Dermis microvascular lymphatic vessel endothelial cell (primary cell): ENCODE measurements at regions not wholly inside any gene's neighbourhood (a gene's known extent, or its start where the extent isn't known, plus 50 kb on each side); places are given as distances from the start of the nearest gene placed in this dataset.

Experiments used
- DNase-seq, 2 donors: peaks; one replicate each; pipeline versions ENCODE4 v3.0.0 to v3.0.0-alpha.2; 2010; ENCODE audit warnings: low read depth in 2 of 2

DNA sequence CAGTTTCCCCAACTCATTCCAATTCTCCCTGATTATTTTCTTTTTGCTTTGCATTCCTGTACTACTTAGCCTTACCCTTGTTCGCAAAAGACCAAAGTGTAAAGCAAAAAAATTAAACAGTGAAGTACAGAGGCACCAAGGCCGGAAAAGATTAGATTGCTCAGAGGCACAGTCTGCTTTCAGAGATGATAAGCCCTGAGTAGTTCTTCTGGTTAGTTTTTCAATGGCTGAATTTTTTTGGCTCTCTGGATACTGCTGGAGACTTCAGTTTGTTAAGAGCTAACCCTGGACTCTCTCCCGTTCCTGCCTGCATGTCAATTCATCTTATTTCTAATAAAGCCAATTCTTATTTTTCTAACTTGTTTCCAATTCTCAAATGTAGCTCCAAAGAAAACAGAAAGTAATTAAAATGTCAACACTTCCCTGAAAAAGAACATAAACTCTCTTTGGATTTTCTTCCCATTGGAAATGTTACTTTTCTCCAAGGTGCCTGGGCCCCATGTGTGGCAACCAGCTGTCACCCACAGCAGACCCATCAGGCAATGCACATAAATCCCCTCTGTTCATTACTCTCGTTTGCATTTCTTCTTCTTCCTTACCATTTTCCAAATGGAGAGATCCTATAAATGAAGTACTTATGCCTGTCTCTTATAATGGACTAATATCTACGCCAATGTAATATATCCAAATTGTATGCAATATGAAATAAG is 142.8 kb downstream of the BTG1 start:
- DNase-seq: no peak

DNA sequence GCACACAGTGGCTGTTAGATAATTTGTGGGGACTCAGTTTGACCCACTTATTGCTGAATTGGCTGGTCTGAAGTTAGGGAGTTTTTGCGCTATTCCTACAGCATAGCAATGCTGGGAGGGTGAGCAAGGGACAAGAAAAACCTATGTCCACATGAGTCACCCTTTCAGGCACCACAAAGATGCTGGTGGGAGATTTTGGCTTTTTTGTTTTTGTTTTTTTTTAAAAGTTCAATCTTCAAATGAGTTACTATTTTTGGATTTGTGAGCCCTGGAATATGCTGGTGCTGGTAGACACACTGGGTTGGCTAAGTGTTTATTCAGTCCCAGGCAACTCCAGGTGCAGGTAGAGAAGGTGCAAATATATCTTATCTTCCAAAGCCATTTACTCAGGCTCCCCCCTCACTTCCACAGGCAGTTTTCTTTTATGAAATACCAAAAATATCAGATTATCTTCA is 143.4 kb downstream of the BTG1 start:
- DNase-seq: no peak

DNA sequence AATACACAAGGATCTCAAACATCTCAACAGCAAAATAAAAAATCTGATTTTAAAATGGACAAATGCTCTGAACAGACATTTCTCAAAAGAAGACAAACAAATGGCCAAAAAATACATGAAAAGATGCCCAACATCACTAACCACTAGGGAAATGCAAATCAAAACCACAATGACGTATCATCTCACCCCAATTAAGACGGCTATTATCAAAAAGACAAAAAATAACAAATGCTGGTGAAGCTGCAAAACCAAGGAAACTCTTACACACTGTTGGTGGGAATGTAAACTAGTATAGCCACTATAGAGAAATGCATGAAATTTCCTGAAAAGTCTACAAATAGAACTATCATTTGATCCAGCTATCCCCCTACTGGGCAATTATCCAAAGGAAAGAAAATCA is 145.0 kb downstream of the BTG1 start:
- no peak for DNase-seq

DNA sequence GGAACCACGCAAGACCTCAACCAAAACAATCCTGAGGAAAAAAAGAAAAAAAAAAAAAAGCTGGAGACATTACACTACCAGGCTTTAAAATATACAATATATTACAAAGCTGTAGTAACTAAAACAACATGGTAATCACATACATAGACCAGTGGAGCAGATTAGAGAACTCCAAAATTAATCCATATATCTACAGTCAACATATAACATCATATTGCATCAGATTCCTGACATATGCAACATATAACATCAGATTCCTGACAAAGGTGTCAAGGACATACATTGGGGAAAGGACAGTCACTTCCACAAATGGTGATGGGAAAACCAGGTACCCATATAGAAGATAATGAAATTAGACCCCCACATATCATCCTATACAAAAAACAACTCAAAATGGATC is 145.8 kb downstream of the BTG1 start:
- DNase-seq: no peak

DNA sequence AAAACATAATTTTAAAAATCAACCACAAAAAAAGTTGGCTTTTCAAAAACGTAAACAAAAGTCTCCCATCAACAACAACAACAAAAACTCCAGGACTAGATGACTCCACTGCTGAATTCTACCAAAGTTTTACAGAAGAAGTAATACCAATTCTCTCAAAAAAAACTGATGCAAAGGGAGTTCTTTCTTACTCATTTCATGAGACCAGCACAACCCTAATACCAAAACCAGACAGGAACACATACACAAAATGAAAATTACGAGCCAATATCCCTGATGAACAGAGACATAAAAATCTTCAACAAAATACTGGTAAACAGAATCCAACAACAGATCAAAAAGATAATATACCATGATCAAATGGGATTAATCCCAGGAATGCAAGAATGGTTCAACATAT is 147.3 kb downstream of the BTG1 start:
- no peak for DNase-seq

DNA sequence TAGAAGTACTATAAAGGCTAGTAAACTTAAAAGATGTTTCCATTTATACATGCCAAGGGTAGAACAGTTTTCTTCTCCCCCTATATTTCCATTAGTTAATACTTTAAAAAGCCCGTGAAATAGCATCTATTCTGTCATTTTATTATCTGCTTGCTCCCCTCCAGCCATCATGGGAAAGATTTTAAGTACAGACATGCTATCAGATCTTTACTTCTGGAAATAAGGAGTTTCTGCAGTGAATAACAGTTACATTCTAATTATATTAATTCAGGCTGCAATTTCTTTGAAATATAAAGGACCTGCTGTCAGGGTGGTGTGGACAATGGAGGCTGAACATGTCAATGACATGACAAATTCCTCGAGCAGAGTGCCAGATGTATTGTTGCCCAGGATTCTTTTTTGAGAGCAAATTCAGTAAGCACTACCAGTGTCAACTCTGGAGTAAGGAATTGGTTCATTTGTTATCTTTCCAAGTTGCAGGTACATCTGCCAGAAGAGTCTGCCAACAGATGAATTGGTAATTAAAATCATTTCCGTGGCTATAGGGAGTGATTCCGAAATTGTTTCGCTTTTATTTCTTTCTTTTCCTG is 151.3 kb downstream of the BTG1 start:
- peak; percentile 34 to 46 for DNase-seq

DNA sequence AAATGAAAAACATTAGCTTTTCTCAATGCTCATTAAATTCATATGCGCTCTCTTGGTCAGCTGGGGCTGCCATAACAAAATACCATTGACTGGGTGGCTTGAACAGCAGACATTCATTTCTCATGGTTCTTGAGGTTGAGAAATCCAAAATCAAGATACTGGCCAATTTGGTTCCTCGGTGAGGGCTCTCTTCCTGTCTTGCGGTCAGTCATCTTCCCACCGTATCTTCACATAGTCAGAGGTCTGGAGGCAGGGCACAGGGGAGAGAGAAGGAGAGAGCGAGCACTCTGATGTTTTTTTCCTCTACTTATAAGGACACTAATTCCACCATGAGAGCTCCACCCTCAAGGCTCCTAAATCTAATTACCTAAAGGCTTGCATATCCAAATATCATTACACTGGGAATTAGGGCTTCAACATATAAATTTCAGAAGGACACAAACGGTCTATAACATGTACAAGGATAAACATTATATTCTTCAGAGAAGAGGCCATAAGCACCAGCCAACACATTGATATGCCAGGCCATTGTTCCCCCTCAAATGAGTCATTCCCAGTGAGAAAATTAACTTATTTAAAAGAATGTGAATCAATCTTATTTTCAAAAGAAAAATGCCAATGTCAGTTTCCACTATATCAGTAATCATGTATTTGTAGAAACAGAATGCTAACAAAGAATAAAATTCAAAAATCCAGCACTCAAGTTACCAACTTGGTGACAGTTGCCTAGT is 152.2 kb downstream of the BTG1 start:
- peak in 1 of 2 donors; percentile 65 for DNase-seq

DNA sequence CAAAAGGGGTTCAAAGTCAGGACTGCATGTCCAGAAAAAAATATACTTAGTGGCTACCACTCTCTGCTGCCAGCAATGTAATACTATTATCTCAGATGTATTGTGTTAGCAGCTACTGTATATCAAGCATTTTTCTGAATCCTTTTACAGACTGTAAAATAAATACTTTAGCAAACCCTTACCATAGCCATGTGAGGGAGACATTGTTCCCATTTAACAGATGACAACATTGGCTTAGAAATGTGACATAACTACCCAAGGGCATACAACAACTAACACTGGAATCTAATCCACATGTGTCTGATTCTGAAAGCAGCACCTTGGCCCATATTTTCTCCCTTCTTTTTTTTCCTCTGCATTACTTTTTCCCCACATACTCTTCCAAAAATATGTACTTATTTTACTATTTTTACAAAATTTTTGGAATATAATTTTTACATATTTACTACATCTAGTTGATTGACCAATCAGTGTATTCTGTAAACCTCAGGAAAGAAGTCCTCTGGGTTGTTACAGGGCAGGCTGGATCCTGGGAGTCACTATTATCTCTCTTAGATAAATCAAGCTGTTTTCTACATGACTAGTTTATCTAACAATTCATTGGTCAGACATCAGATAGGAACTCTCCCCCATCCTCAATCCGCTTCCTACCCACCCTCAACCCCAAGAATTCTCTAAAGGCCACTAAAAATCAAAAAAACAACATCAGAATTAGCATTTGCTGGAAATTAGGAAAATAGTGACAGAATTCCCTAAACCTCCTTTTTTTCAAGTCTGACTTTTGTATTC is 154.1 kb downstream of the BTG1 start:
- DNase-seq: peak; percentile 42 to 65

DNA sequence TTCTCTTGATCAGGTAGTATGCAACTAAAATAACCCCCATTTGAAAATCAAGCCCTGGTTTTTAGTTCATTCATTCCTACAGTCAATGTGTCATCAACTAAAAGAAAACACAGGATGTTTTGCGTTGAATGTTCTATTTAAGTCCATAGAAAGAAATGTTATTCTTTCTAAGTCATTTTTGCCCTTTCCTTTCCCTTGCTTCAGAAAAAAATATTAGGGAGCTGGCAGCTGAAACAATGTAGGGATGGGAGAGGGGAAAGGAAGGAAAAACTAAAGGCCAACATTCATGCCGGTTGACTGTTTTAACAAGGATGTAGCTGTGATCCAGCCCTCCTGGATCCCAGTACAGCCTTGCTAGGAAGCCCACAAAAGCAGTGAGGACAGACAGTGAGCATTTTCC is 155.1 kb downstream of the BTG1 start:
- DNase-seq: peak; percentile 93 to 98

DNA sequence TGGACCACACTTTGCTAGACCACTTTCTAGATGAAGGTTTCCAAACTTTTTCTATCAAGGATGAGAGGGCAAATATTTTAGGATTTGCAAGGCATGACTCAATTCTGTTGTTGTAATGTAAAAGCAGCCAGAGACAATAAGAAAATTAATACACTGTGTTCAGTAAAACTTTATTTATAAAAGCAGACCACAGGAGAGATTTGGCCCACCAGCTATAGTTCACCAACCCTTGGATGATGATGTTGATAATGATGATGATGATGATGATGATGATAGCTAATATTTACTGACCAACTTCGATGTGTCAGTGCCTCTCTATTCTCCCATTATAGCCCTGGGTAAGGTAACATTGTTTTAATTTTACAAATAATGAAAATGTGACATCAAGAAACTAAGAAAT is 156.5 kb downstream of the BTG1 start:
- no peak for DNase-seq

DNA sequence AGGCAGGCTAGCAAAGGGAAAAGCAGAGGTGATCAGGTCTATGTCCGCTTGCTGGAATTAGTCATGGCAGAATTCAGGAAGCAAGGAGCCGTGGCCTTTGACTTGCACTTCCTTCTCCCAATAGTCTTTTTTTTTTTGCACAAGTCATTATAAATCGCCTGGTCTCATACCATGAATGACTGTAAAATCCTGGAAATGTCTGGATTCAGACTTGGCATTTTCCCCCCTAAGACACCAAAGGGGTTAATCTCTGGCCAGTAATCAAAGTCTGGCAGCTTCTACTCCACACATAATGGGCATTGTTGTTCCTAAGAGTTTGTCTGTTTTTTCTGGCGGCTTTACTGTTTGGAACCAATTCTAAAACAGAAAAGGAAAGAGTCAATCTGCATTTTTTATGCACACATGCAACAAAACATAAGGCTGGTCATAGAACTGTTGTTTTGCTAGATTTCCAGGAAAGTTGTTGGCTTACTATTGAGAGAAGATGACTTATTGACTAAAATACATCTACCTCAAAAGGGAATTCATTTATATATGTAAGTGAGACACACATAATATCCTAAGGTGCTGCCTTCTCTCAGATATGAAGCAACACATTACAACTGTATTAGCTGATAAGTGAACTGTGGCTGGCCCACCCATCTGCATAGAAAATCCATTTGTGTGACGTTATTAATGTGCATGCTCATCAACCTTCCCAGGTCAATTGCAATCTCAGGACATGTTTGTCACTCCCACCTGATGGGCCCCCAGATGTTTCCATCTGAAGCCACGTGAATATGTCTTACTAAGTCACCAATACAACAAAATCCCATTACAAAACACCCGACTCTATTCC is 157.3 kb downstream of the BTG1 start:
- peak; percentile 94 to 98 for DNase-seq

DNA sequence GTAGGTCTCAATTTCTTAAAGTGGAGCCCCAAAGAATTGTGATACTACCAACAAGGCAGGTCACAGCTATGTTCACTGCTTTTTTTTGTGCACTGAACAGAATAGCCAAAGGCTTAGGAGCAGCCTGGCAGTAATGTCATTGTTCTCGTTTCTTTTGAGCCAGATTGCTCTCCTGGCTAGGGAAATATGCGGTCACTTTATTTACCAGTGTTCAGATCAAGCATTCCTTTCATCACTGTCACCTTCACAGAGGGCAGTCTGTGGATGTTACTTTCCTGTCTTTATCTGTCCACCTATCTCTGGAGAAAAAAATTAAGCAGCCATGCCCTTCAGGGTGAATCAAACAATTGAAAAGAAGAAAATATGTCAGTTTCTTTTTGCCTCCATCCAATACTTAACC is 159.6 kb downstream of the BTG1 start:
- DNase-seq: peak; percentile 31 to 69

DNA sequence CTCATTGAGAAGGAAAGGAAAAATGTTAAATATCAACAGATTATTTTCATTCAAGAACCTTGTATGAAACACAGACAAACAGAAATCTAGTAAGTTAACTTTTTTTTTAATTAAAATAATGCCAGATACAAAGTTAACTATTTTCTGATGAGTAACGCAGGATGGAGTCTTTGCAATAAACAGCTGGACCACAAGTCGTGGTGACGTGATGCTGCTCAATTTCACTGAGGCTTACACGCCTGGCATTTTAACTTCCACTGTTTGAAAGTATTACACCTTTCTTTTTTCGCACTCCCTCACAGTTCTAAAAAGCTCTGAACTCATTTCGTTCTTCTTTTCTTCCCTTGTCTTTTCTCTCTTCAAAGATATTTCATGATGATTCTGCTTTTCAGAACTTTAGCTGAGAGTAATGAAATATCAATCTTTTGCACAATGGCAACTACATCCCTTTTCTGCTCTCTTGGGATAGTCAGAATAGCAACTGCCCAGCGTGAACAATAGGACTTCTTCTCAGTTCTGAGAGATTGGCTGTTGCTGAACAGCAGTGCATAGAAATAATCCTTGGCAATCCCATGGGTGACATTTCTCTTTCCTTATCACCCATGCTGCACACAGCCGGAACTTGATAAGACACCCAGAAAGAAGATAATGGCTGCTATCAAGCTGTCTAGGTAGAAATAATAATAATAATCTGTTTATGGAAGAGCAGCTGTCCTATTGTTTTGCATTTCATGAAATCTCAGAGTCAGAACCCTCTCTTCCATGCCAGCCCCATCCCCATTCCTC is 160.5 kb downstream of the BTG1 start:
- no peak for DNase-seq

DNA sequence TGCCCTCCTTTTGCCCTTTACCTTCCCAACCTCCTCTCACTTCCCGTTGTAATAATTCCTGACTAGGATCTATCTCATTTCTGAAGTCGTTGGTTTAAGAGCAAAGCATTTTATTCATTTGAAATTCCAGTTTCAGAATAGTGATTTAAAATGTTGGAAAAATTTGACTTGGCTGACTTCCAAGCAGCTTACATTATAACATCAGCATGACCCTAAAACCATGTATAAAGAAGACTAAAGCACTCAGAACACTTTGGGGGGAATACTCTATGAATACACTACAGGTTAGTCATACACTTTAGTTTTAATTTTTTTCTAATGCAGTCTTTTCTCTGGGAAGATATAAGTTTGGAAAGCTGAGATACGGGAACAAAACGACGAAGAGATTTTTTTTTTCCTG is 161.1 kb downstream of the BTG1 start:
- peak; percentile 25 to 32 for DNase-seq

DNA sequence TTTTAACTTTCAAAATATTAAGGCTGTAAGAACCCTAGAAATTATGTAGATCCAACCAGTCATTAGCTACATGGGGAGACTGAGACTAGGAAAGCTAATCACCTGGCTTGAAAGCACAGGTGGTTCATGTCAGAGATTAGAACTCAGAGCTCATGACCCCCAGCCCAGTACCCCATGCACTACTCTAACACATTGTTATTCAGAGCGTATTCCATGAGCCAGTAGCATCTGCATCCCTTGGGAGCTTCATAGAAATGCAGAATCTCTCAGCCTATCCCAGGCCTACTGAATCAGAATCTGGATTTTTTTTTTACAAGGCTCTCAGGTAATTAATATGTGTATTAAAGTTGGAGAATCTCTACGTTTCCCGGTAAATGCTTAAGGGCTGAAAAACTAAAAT is 161.7 kb downstream of the BTG1 start:
- no peak for DNase-seq

DNA sequence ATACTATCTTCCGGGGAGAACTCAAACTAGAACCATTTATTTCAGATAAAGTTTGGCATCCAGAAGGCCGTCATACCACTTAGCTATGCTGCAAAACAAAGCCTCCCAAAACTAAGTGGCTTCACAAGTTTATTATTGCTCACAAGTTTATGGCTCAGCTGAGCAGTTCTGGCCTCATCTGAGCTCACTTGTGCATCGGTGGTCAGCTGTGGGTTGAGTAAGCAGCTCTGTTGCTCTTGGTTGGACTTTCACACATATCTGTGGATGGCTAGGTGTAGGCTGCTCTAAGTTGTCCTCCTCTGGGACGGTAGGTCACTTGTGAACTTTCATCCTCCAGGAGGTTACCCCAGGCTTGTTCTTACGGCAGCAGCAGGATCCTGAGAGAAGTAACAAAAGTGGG is 162.7 kb downstream of the BTG1 start:
- DNase-seq: no peak

DNA sequence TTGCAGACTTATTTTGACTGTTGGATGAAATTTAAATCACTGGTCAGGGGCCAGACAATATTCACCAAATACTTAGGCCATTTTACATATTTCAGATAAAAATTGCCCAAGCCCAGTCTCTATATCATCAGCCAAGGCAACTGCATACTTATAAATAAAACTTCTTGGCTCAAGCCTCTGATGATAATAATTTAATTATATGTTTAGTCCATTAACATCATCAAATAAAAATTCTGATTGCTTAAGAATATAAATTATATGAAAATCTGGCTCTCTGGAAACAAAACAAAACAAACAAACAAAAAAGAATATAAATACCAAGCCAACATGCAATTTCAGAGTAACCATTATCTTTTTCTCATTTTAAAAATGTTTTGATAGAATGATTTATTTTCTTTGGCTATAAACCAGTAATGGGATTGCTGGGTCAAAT is 165.2 kb downstream of the BTG1 start:
- no peak for DNase-seq

DNA sequence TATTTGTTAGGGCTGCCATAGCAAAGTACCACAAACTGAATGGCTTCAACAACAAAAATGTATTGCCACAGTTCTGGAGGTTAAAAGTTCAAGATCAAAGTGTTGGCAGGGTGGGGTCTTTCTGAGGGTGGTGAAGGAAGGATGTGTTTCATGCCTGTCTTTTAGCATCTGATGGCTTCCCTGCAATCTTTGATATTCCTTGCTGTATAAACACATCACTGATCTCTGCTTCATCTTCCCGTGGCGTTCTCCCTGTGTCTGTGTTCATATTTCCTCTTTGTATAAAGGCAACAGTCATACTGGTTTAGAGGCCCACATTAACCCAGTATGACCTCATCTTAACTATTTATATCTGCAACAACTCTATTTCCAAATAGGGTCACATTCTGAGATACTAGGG is 167.5 kb downstream of the BTG1 start:
- DNase-seq: peak in 1 of 2 donors; percentile 18

DNA sequence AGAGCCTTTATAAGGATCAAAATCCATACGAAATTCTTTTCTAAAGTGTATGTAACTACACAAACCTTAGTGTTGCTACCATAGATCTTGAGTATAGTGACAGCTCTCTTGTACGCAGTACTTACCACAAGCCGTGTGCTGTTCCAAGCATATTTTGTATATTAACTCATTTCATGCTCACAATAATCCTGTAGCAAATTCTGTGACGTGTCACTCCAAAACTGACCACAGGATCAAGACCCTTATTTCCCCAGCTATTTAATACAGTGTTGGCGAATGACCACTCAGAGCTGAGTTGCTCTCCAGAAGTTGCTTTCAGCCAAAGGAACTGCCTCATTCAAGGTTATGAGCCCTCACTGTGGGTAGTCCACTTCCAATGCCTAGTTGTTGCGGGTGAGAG is 169.8 kb downstream of the BTG1 start:
- DNase-seq: no peak

DNA sequence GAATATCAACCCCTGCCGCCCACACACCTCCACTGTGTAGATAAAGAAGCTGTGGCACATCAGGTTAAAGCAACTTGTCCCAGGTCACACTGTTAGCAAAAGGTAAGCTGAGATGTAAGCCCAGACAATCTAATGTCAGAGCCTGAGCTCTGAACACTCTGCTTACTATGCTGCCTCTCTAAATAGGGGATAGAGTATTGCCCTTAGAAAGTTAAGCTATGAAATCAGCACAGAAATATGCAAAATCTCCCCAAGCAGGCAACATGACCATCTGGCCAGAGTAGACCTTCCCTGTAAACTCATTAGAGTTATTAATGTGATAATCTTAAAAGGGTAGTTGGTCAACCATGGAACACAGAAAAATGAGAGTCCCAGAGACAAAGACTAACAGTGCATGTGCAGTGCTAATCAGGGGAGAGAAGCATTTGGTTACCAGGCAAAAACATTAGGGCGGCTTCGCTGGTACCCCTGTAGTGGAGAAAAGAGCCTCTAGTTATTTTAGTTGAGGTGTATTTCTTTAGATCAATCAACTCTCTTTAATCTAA is 171.0 kb downstream of the BTG1 start:
- DNase-seq: no peak
